ENCODE measurements at regions not wholly inside any gene's neighbourhood (a gene's known extent, or its start where the extent isn't known, plus 50 kb on each side); places are given as distances from the start of the nearest gene placed in this dataset.

DNA sequence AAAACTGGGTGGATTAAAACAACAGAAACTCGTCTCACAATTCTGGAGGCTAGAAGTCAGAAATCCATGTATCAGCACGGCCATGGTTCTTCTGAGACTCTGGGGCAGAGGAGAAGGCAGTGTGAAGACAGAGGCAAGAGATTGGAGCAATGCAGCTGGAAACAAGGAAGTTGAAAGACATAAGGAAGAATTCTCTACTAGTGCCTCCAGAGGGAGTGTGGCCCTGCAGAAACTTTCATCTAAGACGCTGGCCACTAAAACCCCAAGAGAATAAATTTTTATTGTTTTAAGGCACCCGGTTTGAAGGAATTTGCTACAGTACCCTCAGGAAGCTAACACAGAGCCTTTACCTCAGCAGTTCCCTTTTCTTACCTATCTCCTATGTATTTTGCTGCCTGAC is 1012.2 kb upstream of the CADM2 start:
- H3K27ac ChIP-seq, result no peak overlapping the region
- TF ChIP-seq, protein P1, sequence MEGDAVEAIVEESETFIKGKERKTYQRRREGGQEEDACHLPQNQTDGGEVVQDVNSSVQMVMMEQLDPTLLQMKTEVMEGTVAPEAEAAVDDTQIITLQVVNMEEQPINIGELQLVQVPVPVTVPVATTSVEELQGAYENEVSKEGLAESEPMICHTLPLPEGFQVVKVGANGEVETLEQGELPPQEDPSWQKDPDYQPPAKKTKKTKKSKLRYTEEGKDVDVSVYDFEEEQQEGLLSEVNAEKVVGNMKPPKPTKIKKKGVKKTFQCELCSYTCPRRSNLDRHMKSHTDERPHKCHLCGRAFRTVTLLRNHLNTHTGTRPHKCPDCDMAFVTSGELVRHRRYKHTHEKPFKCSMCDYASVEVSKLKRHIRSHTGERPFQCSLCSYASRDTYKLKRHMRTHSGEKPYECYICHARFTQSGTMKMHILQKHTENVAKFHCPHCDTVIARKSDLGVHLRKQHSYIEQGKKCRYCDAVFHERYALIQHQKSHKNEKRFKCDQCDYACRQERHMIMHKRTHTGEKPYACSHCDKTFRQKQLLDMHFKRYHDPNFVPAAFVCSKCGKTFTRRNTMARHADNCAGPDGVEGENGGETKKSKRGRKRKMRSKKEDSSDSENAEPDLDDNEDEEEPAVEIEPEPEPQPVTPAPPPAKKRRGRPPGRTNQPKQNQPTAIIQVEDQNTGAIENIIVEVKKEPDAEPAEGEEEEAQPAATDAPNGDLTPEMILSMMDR (IDR thresholded peaks at IDR 0.05), result no peak
- TF ChIP-seq POLR2A (IDR thresholded peaks at IDR 0.05), result no peak
- no peak for TF ChIP-seq POLR2AphosphoS5 (IDR thresholded peaks at IDR 0.05)
- WGBS, result 34% methylated on average over 4 of the region's 4 CpGs
- no peaks in the 10 kb centered on the region for H3K4me1 ChIP-seq (replicated peaks)
- no peaks in the 10 kb centered on the region for H3K9me3 ChIP-seq
- intact Hi-C loops (cut with DNase I), result no loop called here
- no peak for DNase-seq (ENCODE audit: low spot score)
- H3K36me3 ChIP-seq, result no peaks in the 10 kb centered on the region
- H3K27me3 ChIP-seq (replicated peaks; ENCODE audit: insufficient read depth), result no peaks in the 10 kb centered on the region
- H3K4me3 ChIP-seq, result no peak overlapping the region

DNA sequence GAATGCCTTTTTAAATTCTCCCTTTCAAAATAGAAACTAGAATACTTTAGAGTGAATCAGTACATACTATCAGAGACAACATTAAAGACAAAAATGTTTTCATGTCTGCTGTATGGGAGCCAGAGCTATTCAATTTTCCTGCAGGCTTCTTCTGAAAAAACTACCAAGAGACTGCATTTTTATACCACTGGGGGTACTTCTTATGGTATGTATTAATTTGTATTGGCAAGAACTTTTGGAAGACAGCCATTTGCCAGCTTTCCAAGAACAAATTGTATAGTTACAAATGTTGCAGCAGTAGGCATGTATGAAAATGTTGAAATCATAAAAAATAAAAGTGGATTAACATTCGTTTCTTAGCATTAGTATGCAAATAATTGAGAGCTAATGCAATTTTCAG is 1010.0 kb upstream of the CADM2 start:
- DNase-seq (ENCODE audit: low spot score), result no peak
- no peaks in the 10 kb centered on the region for H3K9me3 ChIP-seq
- TF ChIP-seq, protein P1 (IDR thresholded peaks at IDR 0.05), result no peak
- TF ChIP-seq POLR2A (IDR thresholded peaks at IDR 0.05) (no peak), POLR2AphosphoS5 (IDR thresholded peaks at IDR 0.05) (no peak)
- H3K27ac ChIP-seq, result no peak overlapping the region
- WGBS, result 46% methylated on average over 1 of the region's 1 CpG
- H3K4me3 ChIP-seq, result no peak overlapping the region
- H3K36me3 ChIP-seq, result no peaks in the 10 kb centered on the region
- H3K4me1 ChIP-seq (replicated peaks), result no peaks in the 10 kb centered on the region
- intact Hi-C loops (cut with DNase I), result no loop called here
- H3K27me3 ChIP-seq (replicated peaks; ENCODE audit: insufficient read depth), result no peaks in the 10 kb centered on the region

DNA sequence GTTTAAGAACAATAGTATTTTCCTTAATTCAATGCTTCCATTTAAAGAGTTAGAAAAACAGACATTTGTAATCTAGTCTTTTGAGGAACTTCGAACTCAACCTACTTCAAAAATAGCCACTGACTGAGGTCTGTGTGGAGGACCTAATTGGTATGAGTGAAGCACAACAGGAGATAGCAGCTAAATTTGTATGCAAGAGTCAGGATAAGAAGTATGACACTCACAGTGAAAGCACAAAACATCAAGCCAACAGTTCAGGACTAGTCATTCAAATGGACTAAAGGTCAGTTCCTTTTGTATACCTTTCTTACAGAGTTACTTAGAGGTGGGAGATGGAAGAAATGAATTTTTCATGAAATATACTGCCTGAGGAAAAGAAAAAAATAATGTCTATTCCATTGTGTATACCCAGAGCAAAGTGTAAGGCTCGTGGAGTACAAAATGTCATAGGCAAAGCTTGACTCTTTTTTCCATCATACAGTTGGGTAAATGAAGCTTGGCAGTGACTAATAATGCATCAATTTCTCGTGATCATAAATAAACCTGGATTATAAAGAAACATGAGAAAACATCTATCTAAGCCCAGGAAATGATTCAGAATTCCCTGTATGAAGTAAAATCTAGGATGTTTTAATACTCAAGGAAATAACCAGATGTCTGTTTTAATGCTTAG is 1005.2 kb upstream of the CADM2 start:
- Histone ChIP-seq H3K9me3 (no peaks in the 10 kb centered on the region), H3K4me3 (no peak overlapping the region), H3K27ac (no peak overlapping the region), H3K4me1 (replicated peaks) (no peaks in the 10 kb centered on the region), H3K27me3 (replicated peaks; ENCODE audit: insufficient read depth) (no peaks in the 10 kb centered on the region), H3K36me3 (no peaks in the 10 kb centered on the region)
- DNase-seq (ENCODE audit: low spot score), result no peak
- 80% methylated on average over 3 of the region's 3 CpGs for WGBS
- intact Hi-C loops (cut with DNase I), result no loop called here
- TF ChIP-seq, protein P1 (IDR thresholded peaks at IDR 0.05), result no peak
- TF ChIP-seq POLR2AphosphoS5 (IDR thresholded peaks at IDR 0.05) (no peak), POLR2A (IDR thresholded peaks at IDR 0.05) (no peak)

DNA sequence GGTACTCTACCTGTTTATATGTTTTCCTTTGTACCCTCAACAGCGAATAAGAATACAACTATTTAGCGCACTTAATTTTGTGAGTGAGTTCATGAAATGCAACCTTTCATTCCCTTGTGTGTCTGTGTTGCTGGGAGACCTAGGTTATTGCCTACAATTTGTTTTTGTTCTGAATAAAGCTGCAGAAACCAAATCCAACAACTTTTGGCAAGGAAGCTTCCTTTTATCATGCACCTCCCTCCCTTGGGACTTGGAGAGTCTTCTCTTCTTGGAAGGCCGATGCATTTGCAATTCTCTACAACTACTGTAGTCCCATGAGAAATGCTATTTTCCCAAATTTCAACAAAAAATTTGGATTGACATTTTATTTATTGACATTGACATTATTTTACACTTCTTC is 1002.4 kb upstream of the CADM2 start:
- Histone ChIP-seq H3K4me1 (replicated peaks) (no peaks in the 10 kb centered on the region), H3K27me3 (replicated peaks; ENCODE audit: insufficient read depth) (no peaks in the 10 kb centered on the region), H3K4me3 (no peak overlapping the region), H3K36me3 (no peaks in the 10 kb centered on the region), H3K9me3 (no peaks in the 10 kb centered on the region), H3K27ac (no peak overlapping the region)
- no peak for TF ChIP-seq POLR2A (IDR thresholded peaks at IDR 0.05)
- TF ChIP-seq, protein P1 (IDR thresholded peaks at IDR 0.05), result no peak
- no peak for TF ChIP-seq POLR2AphosphoS5 (IDR thresholded peaks at IDR 0.05)
- 83% methylated on average over 3 of the region's 3 CpGs for WGBS
- intact Hi-C loops (cut with DNase I), result no loop called here
- no peak for DNase-seq (ENCODE audit: low spot score)

DNA sequence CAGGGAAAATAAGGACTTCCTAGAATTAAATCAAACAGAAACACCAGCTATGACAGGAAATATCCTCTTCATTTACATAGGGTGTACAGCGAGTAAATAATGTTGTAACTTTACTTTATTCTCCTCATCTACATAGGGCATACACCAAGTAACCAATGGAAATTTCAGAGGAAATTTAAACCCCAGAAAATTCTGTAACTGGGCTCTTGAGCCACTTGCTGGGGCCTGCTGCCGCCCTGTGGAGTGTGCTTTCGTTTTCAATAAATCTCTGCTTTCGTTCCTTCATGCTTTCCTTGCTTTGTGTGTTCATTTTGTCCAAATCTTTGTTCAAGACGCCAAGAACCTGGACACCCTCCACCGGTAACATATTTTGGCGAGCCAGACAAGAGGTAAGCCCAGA is 990.4 kb upstream of the CADM2 start:
- intact Hi-C loops (cut with DNase I), result no loop called here
- 88% methylated on average over 7 of the region's 7 CpGs for WGBS

More for the DNA sequence above, 990.4 kb upstream of the CADM2 start:
- H3K4me3 ChIP-seq, result no peak overlapping the region
- TF ChIP-seq POLR2AphosphoS5 (IDR thresholded peaks at IDR 0.05), result no peak
- TF ChIP-seq, protein P1 (IDR thresholded peaks at IDR 0.05), result no peak
- TF ChIP-seq POLR2A (IDR thresholded peaks at IDR 0.05), result no peak
- no peaks in the 10 kb centered on the region for H3K36me3 ChIP-seq
- H3K27ac ChIP-seq, result no peak overlapping the region
- H3K9me3 ChIP-seq, result no peaks in the 10 kb centered on the region
- H3K4me1 ChIP-seq (replicated peaks), result no peaks in the 10 kb centered on the region
- H3K27me3 ChIP-seq (replicated peaks; ENCODE audit: insufficient read depth), result no peaks in the 10 kb centered on the region
- no peak for DNase-seq (ENCODE audit: low spot score)

All from prostate gland (tissue), 2 donors.